Left ventricle myocardium inferior (tissue), 1 donor: ENCODE measurements at regions not wholly inside any gene's neighbourhood (a gene's known extent, or its start where the extent isn't known, plus 50 kb on each side); places are given as distances from the start of the nearest gene placed in this dataset.
A peak's percentile ranks its signal among the peaks of the same experiment; 100 is the strongest.

ENCODE experiments used
- DNase-seq: peaks from one replicate; pipeline ENCODE4 v3.0.0-alpha.2; 2020
- H3K27ac ChIP-seq: fragments of 200-600 bp; replicated peaks from 2 replicates; pipeline ENCODE4 v1.8.0; 2021
- H3K27me3 ChIP-seq: fragments of 200-600 bp; 2 replicates; pipeline ENCODE4 v1.8.0; 2021; ENCODE audit warnings: low read depth
- H3K36me3 ChIP-seq: fragments of 200-600 bp; 2 replicates; pipeline ENCODE4 v1.8.0; 2021
- H3K4me1 ChIP-seq: fragments of 200-600 bp; 2 replicates; pipeline ENCODE4 v1.8.0; 2021
- H3K4me3 ChIP-seq: fragments of 200-600 bp; 2 replicates; pipeline ENCODE4 v1.8.0; 2021; ENCODE audit warnings: mild to moderate bottlenecking, moderate library complexity
- H3K9me3 ChIP-seq: fragments of 200-600 bp; replicated peaks from 2 replicates; pipeline ENCODE4 v1.8.0; 2021
- CTCF ChIP-seq: fragments of 200-600 bp; IDR thresholded peaks from 2 replicates; pipeline ENCODE4 v1.8.0; 2021; ENCODE audit warnings: antibody characterized with exemption, mild to moderate bottlenecking, borderline replicate concordance
- intact Hi-C: fragments of 100-400 bp; cut with micrococcal nuclease; formaldehyde crosslinking; loops from one replicate; pipeline ENCODE4 v1.11.0; 2022
- donor health status: DM: no; HTN: yes; CAD: no; lungs with severe emphysema.

- peaks cover 6% of the 10 kb centered on the region for H3K4me1 ChIP-seq
- peaks cover 30% of the 10 kb centered on the region for H3K36me3 ChIP-seq
- no peak overlapping the region for H3K27ac ChIP-seq
- no peaks in the 10 kb centered on the region for H3K27me3 ChIP-seq
- TF ChIP-seq CTCF: no peak
- DNase-seq: no peak
- intact Hi-C loops: no loop called here
- no peak overlapping the region for H3K4me3 ChIP-seq
- peaks cover 21% of the 10 kb centered on the region for H3K9me3 ChIP-seq
Observed at GRCh38 chr19:5251096-5252065, 89.2 kb downstream of the PTPRS start.

- H3K27ac ChIP-seq: no peak overlapping the region
- intact Hi-C loops: no loop called here
- H3K4me1 ChIP-seq: peaks cover 6% of the 10 kb centered on the region
- peaks cover 9% of the 10 kb centered on the region for H3K9me3 ChIP-seq
- no peak overlapping the region for H3K4me3 ChIP-seq
- peaks cover 25% of the 10 kb centered on the region for H3K36me3 ChIP-seq
- TF ChIP-seq CTCF: no peak
- H3K27me3 ChIP-seq: no peaks in the 10 kb centered on the region
- DNase-seq: peak; percentile 75
Observed at GRCh38 chr19:5250127-5250659, 90.4 kb downstream of the PTPRS start.

- no peak for TF ChIP-seq CTCF
- Histone ChIP-seq H3K4me1 (peaks cover 6% of the 10 kb centered on the region), H3K27ac (no peak overlapping the region), H3K9me3 (peaks cover 2% of the 10 kb centered on the region), H3K27me3 (no peaks in the 10 kb centered on the region), H3K4me3 (no peak overlapping the region), H3K36me3 (peaks cover 19% of the 10 kb centered on the region)
- DNase-seq: no peak
- intact Hi-C loops: no loop called here
Observed at GRCh38 chr19:5249526-5249925, 91.1 kb downstream of the PTPRS start.

- H3K36me3 ChIP-seq: peaks cover 28% of the 10 kb centered on the region
- DNase-seq: no peak
- intact Hi-C loops: no loop called here
- H3K4me1 ChIP-seq: peaks cover 6% of the 10 kb centered on the region
- H3K27ac ChIP-seq: no peak overlapping the region
- no peaks in the 10 kb centered on the region for H3K9me3 ChIP-seq
- no peak overlapping the region for H3K4me3 ChIP-seq
- H3K27me3 ChIP-seq: no peaks in the 10 kb centered on the region
- no peak for TF ChIP-seq CTCF
Observed at GRCh38 chr19:5247957-5248705, 92.5 kb downstream of the PTPRS start.

GRCh38 chr19:5246554-5247155, 94.0 kb downstream of the PTPRS start:
- peaks cover 6% of the 10 kb centered on the region for H3K4me1 ChIP-seq
- peaks cover 28% of the 10 kb centered on the region for H3K36me3 ChIP-seq
- H3K4me3 ChIP-seq: no peak overlapping the region
- no peak for TF ChIP-seq CTCF
- no peaks in the 10 kb centered on the region for H3K9me3 ChIP-seq
- no peak for DNase-seq
- H3K27ac ChIP-seq: no peak overlapping the region
- intact Hi-C loops: no loop called here
- H3K27me3 ChIP-seq: no peaks in the 10 kb centered on the region
